Astrocyte (in vitro differentiated cells and primary cell): ENCODE measurements at regions not wholly inside any gene's neighbourhood (a gene's known extent, or its start where the extent isn't known, plus 50 kb on each side); places are given as distances from the start of the nearest gene placed in this dataset.
A peak's percentile ranks its signal among the peaks of the same experiment; 100 is the strongest.

ENCODE experiments used
- DNase-seq: peaks from one replicate; pipeline ENCODE4 v3.0.0-alpha.2; 2010; ENCODE audit warnings: low read depth
- FAIRE-seq: peaks from 2 replicates; lab custom pipeline; 2011; peaks lifted over from hg19 to GRCh38; lab: Jason Lieb, UNC
- H2AFZ ChIP-seq: 2 replicates; pipeline ENCODE4 v1.6.0; 2012; ENCODE audit warnings: low read depth, low read length, inconsistent platforms
- H3K27ac ChIP-seq: 2 replicates; pipeline ENCODE4 v1.5.1; 2011; ENCODE audit warnings: low read depth, low read length, inconsistent platforms
- H3K27me3 ChIP-seq: 2 replicates; pipeline ENCODE4 v1.6.0; 2011; ENCODE audit warnings: low read length, inconsistent platforms; ENCODE audit not compliant: insufficient read depth
- H3K36me3 ChIP-seq: 2 replicates; pipeline ENCODE4 v1.5.1; 2011; ENCODE audit warnings: low read length, inconsistent platforms; ENCODE audit not compliant: insufficient read depth
- H3K4me1 ChIP-seq: 2 replicates; pipeline ENCODE4 v1.5.1; 2011; ENCODE audit warnings: low read length, inconsistent platforms; ENCODE audit not compliant: insufficient read depth
- H3K4me2 ChIP-seq: 2 replicates; pipeline ENCODE4 v1.6.0; 2012; ENCODE audit warnings: low read length, inconsistent platforms
- H3K4me3 ChIP-seq: 2 replicates; pipeline ENCODE4 v1.5.1; 2011; ENCODE audit warnings: low read depth, mild to moderate bottlenecking, low read length, inconsistent platforms; ENCODE audit not compliant: insufficient read depth
- H3K79me2 ChIP-seq: 2 replicates; pipeline ENCODE4 v1.6.0; 2012; ENCODE audit warnings: mild to moderate bottlenecking, low read length, inconsistent platforms; ENCODE audit not compliant: insufficient read depth
- H3K9ac ChIP-seq: 2 replicates; pipeline ENCODE4 v1.6.0; 2012; ENCODE audit warnings: mild to moderate bottlenecking, low read length, inconsistent platforms
- H3K9me3 ChIP-seq: 2 replicates; pipeline ENCODE4 v1.5.1; 2012; ENCODE audit warnings: low read depth, mild to moderate bottlenecking, low read length, inconsistent platforms; ENCODE audit not compliant: insufficient read depth
- H4K20me1 ChIP-seq: 2 replicates; pipeline ENCODE4 v1.6.0; 2012; ENCODE audit warnings: low read length, inconsistent platforms; ENCODE audit not compliant: insufficient read depth
- H3K27ac Mint-ChIP-seq: one replicate; pipeline ENCODE4 v1.8.0; 2021; ENCODE audit warnings: mild to moderate bottlenecking, mixed read lengths; ENCODE audit not compliant: unreplicated experiment
- H3K27me3 Mint-ChIP-seq: one replicate; pipeline ENCODE4 v1.8.0; 2021; ENCODE audit warnings: low read depth, mixed read lengths; ENCODE audit not compliant: unreplicated experiment
- H3K36me3 Mint-ChIP-seq: one replicate; pipeline ENCODE4 v1.8.0; 2021; ENCODE audit warnings: low read depth, mixed read lengths; ENCODE audit not compliant: unreplicated experiment
- H3K4me1 Mint-ChIP-seq: one replicate; pipeline ENCODE4 v1.8.0; 2021; ENCODE audit warnings: low read depth, mixed read lengths; ENCODE audit not compliant: unreplicated experiment
- H3K4me3 Mint-ChIP-seq: one replicate; pipeline ENCODE4 v1.8.0; 2021; ENCODE audit warnings: mild to moderate bottlenecking, moderate library complexity, mixed read lengths; ENCODE audit not compliant: unreplicated experiment
- H3K9me3 Mint-ChIP-seq: one replicate; pipeline ENCODE4 v1.8.0; 2021; ENCODE audit warnings: mild to moderate bottlenecking, mixed read lengths; ENCODE audit not compliant: unreplicated experiment
- CTCF ChIP-seq: IDR thresholded peaks from 2 replicates; pipeline ENCODE4 v1.5.1; 2011; ENCODE audit warnings: low read depth, mild to moderate bottlenecking, inconsistent platforms, low read length, moderate library complexity; ENCODE audit not compliant: insufficient read depth
- EZH2 ChIP-seq: IDR thresholded peaks from 2 replicates; pipeline ENCODE4 v1.6.1; 2012; ENCODE audit warnings: mild to moderate bottlenecking, low read length, inconsistent platforms; ENCODE audit not compliant: insufficient read depth

GRCh38 chr2:236353594-236353942 lies 89.4 kb upstream of the ASB18 start:
- no peak overlapping the region for H3K9ac ChIP-seq
- H3K27me3 Mint-ChIP-seq = peaks cover 38% of the 10 kb centered on the region
- no peak overlapping the region for H3K4me2 ChIP-seq
- no peak overlapping the region for H3K4me3 ChIP-seq
- H3K36me3 ChIP-seq = no peaks in the 10 kb centered on the region
- H3K27me3 ChIP-seq = peaks cover 7% of the 10 kb centered on the region
- no peaks in the 10 kb centered on the region for H3K79me2 ChIP-seq
- H2AFZ ChIP-seq = no peak overlapping the region
- no peaks in the 10 kb centered on the region for H3K4me1 ChIP-seq
- no peak overlapping the region for H3K27ac Mint-ChIP-seq
- TF ChIP-seq EZH2 = no peak
- no peak for TF ChIP-seq CTCF
- peaks cover 2% of the 10 kb centered on the region for H3K4me1 Mint-ChIP-seq
- no peaks in the 10 kb centered on the region for H3K36me3 Mint-ChIP-seq
- H4K20me1 ChIP-seq = no peaks in the 10 kb centered on the region
- FAIRE-seq (no peak), DNase-seq (no peak)
- no peak overlapping the region for H3K4me3 Mint-ChIP-seq
- no peaks in the 10 kb centered on the region for H3K9me3 Mint-ChIP-seq
- no peak overlapping the region for H3K27ac ChIP-seq
- H3K9me3 ChIP-seq = no peaks in the 10 kb centered on the region

GRCh38 chr2:236354056-236354940 lies 90.1 kb upstream of the ASB18 start:
- H3K4me3 Mint-ChIP-seq = peak overlapping the region; percentile 3
- no peaks in the 10 kb centered on the region for H3K36me3 Mint-ChIP-seq
- peaks cover 2% of the 10 kb centered on the region for H3K4me1 Mint-ChIP-seq
- Histone ChIP-seq H4K20me1 (no peaks in the 10 kb centered on the region), H3K4me3 (no peak overlapping the region), H2AFZ (no peak overlapping the region), H3K36me3 (no peaks in the 10 kb centered on the region), H3K9ac (no peak overlapping the region), H3K27ac (no peak overlapping the region), H3K4me2 (no peak overlapping the region), H3K9me3 (no peaks in the 10 kb centered on the region), H3K27me3 (peaks cover 5% of the 10 kb centered on the region), H3K4me1 (no peaks in the 10 kb centered on the region), H3K79me2 (no peaks in the 10 kb centered on the region)
- TF ChIP-seq EZH2 (no peak), CTCF (no peak)
- H3K27ac Mint-ChIP-seq = no peak overlapping the region
- DNase-seq (no peak), FAIRE-seq (no peak)
- peaks cover 33% of the 10 kb centered on the region for H3K27me3 Mint-ChIP-seq
- no peaks in the 10 kb centered on the region for H3K9me3 Mint-ChIP-seq
